PFSK-1 (cell line): ENCODE measurements at regions not wholly inside any gene's neighbourhood (a gene's known extent, or its start where the extent isn't known, plus 50 kb on each side); places are given as distances from the start of the nearest gene placed in this dataset.

ENCODE experiments used
- REST ChIP-seq, 2 experiments: IDR thresholded peaks; 2 replicates each; pipeline versions ENCODE4 v1.6.1 to v1.8.0; 2011 to 2012; ENCODE audit warnings: low read depth in 2 of 2, low read length in 2 of 2, control low read depth in 1 of 2, inconsistent platforms in 1 of 2, mild to moderate bottlenecking in 1 of 2, moderate library complexity in 1 of 2; ENCODE audit not compliant: insufficient read depth in 1 of 2
- TAF1 ChIP-seq: IDR thresholded peaks from 2 replicates; pipeline ENCODE4 v1.6.1; 2012; ENCODE audit warnings: low read length, control low read depth, borderline replicate concordance; ENCODE audit not compliant: insufficient read depth

GRCh38 chr4:129218360-129218759, 122.4 kb downstream of the C4orf33 start:
- no peak for TF ChIP-seq REST (IDR thresholded peaks at IDR 0.05; ENCODE audit: insufficient read depth in 1 of 2, low read depth in 2 of 2, low read length in 2 of 2)
- TF ChIP-seq TAF1, result no peak
